GM13977 (cell line): ENCODE measurements at regions not wholly inside any gene's neighbourhood (a gene's known extent, or its start where the extent isn't known, plus 50 kb on each side); places are given as distances from the start of the nearest gene placed in this dataset.

ENCODE experiments used
- DNase-seq: peaks from one replicate; pipeline ENCODE4 v3.0.0; 2012; ENCODE audit warnings: low spot score
- in situ Hi-C: fragments of 300-500 bp; cut with MboI; formaldehyde crosslinking; loops from one replicate; pipeline ENCODE4 v1.12.0; 2022; ENCODE audit warnings: low sequenced_read_pairs, low pct_unique_long_range_greater_than_20kb, mixed read lengths, inconsistent platforms; ENCODE audit not compliant: unreplicated experiment
- TF ChIP-seq, protein P1 (sequence below): IDR thresholded peaks from 2 replicates; pipeline ENCODE4 v1.5.1; 2012; ENCODE audit warnings: mild to moderate bottlenecking, control low read depth; ENCODE audit not compliant: insufficient read depth; ENCODE audit errors: extremely low read depth, missing control alignments

- in situ Hi-C loops, result no loop called here
- DNase-seq, result no peak
- TF ChIP-seq, protein P1, sequence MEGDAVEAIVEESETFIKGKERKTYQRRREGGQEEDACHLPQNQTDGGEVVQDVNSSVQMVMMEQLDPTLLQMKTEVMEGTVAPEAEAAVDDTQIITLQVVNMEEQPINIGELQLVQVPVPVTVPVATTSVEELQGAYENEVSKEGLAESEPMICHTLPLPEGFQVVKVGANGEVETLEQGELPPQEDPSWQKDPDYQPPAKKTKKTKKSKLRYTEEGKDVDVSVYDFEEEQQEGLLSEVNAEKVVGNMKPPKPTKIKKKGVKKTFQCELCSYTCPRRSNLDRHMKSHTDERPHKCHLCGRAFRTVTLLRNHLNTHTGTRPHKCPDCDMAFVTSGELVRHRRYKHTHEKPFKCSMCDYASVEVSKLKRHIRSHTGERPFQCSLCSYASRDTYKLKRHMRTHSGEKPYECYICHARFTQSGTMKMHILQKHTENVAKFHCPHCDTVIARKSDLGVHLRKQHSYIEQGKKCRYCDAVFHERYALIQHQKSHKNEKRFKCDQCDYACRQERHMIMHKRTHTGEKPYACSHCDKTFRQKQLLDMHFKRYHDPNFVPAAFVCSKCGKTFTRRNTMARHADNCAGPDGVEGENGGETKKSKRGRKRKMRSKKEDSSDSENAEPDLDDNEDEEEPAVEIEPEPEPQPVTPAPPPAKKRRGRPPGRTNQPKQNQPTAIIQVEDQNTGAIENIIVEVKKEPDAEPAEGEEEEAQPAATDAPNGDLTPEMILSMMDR, result no peak
Measured at GRCh38 chr10:131681122-131681521, 219.7 kb upstream of the PPP2R2D start.

- in situ Hi-C loops, result no loop called here
- no peak for DNase-seq
- TF ChIP-seq, protein P1, result no peak
Measured at GRCh38 chr10:131681656-131682055, 219.2 kb upstream of the PPP2R2D start.

- no peak for DNase-seq
- TF ChIP-seq, protein P1, result no peak
- in situ Hi-C loops, result no loop called here
Measured at GRCh38 chr10:131682271-131682962, 218.4 kb upstream of the PPP2R2D start.

- TF ChIP-seq, protein P1, result no peak
- no peak for DNase-seq
- in situ Hi-C loops, result no loop called here
Measured at GRCh38 chr10:131683281-131683861, 217.4 kb upstream of the PPP2R2D start.

DNA sequence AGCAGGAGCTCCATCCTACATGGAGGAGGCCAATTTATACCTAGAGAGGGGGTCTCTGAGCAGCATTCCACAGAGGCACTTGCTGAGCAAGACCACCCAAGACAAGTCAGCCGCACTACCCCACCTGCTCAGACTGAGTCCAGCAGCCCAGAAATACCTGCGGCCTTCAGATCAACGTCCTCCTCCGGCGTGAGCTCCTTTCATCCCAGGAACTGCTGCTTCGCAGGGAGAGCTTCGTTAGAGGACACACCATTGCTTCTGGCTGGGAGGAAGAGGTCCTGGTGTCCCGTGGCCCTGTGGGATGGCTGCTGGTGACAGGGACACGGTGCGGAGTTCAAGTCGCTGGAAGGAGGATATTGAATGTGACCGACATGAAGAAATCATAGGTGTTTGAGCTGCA is 216.9 kb upstream of the PPP2R2D start:
- in situ Hi-C loops, result no loop called here
- TF ChIP-seq, protein P1, result no peak
- DNase-seq, result no peak

- TF ChIP-seq, protein P1, result no peak
- DNase-seq, result no peak
- in situ Hi-C loops, result no loop called here
Measured at GRCh38 chr10:131685007-131685406, 215.8 kb upstream of the PPP2R2D start.
